ENCODE measurements at regions not wholly inside any gene's neighbourhood (a gene's known extent, or its start where the extent isn't known, plus 50 kb on each side); places are given as distances from the start of the nearest gene placed in this dataset.

- Mint-ChIP-seq H3K4me3 (no peak overlapping the region), H3K36me3 (no peaks in the 10 kb centered on the region), H3K4me1 (no peaks in the 10 kb centered on the region), H3K9me3 (peaks cover 4 to 17% (median 6%) of the 10 kb centered on the region in 3 donors), H3K27me3 (no peaks in the 10 kb centered on the region), H3K27ac (no peak overlapping the region)
- Histone ChIP-seq H3K27me3 (replicated peaks in 1 of 2; ENCODE audit: control insufficient read depth in 2 of 2, extremely low read depth in 1 of 2, insufficient read depth in 2 of 2, low read length in 1 of 2) (no peaks in the 10 kb centered on the region), H3K4me3 (ENCODE audit: control insufficient read depth in 1 of 2, extremely low read depth in 1 of 2, low read length in 1 of 2) (no peak overlapping the region), H3K9me3 (no peaks in the 10 kb centered on the region), H3K27ac (ENCODE audit: low read length) (no peak overlapping the region), H3K36me3 (ENCODE audit: control insufficient read depth in 2 of 2, extremely low read depth in 1 of 2, insufficient read depth in 1 of 2, low read length in 1 of 2) (no peaks in the 10 kb centered on the region), H3K4me1 (ENCODE audit: control insufficient read depth in 1 of 2, extremely low read depth in 1 of 2, insufficient read depth in 2 of 2, low read length in 2 of 2) (no peaks in the 10 kb centered on the region)
- WGBS (ENCODE audit: insufficient coverage), result 94% methylated on average over 9 of the region's 14 CpGs
- ATAC-seq (replicated peaks in 1 of 4), result no peak
- POLR2A ChIA-PET, result no interaction called here
- no peak for DNase-seq
- CTCF ChIA-PET, result no interaction called here
These were observed 113.3 kb upstream of the ALKAL2 start for GRCh38 chr2:401019-401679.

- Histone ChIP-seq H3K4me3 (ENCODE audit: control insufficient read depth in 1 of 2, extremely low read depth in 1 of 2, low read length in 1 of 2) (no peak overlapping the region), H3K36me3 (ENCODE audit: control insufficient read depth in 2 of 2, extremely low read depth in 1 of 2, insufficient read depth in 1 of 2, low read length in 1 of 2) (no peaks in the 10 kb centered on the region), H3K4me1 (ENCODE audit: control insufficient read depth in 1 of 2, extremely low read depth in 1 of 2, insufficient read depth in 2 of 2, low read length in 2 of 2) (peaks cover 3 to 22% of the 10 kb centered on the region in 2 experiments), H3K27me3 (replicated peaks in 1 of 2; ENCODE audit: control insufficient read depth in 2 of 2, extremely low read depth in 1 of 2, insufficient read depth in 2 of 2, low read length in 1 of 2) (peaks cover 0 to 4% of the 10 kb centered on the region in 2 experiments), H3K9me3 (no peaks in the 10 kb centered on the region), H3K27ac (ENCODE audit: low read length) (no peak overlapping the region)
- Mint-ChIP-seq H3K27me3 (no peaks in the 10 kb centered on the region), H3K9me3 (peaks cover 0 to under 1% (median 0%) of the 10 kb centered on the region in 3 donors), H3K36me3 (no peaks in the 10 kb centered on the region), H3K4me1 (peaks cover 12 to 19% (median 15%) of the 10 kb centered on the region in 3 donors), H3K27ac (no peak overlapping the region), H3K4me3 (no peak overlapping the region)
- CTCF ChIA-PET, result no interaction called here
- ATAC-seq (replicated peaks in 1 of 4), result no peak
- 98% methylated on average over 7 of the region's 9 CpGs for WGBS (ENCODE audit: insufficient coverage)
- DNase-seq, result no peak
- POLR2A ChIA-PET, result no interaction called here
These were observed 110.0 kb upstream of the ALKAL2 start for GRCh38 chr2:397926-398325.

GRCh38 chr2:397521-397920 is 109.6 kb upstream of the ALKAL2 start:
- ATAC-seq (replicated peaks in 1 of 4), result no peak
- H3K4me1 ChIP-seq (ENCODE audit: control insufficient read depth in 1 of 2, extremely low read depth in 1 of 2, insufficient read depth in 2 of 2, low read length in 2 of 2), result peaks cover 3 to 26% of the 10 kb centered on the region in 2 experiments
- H3K4me1 Mint-ChIP-seq, result peaks cover 12 to 21% (median 17%) of the 10 kb centered on the region in 3 donors

GRCh38 chr2:396903-397302 is 109.0 kb upstream of the ALKAL2 start:
- H3K4me1 ChIP-seq (ENCODE audit: control insufficient read depth in 1 of 2, extremely low read depth in 1 of 2, insufficient read depth in 2 of 2, low read length in 2 of 2), result peaks cover 3 to 32% of the 10 kb centered on the region in 2 experiments
- H3K27ac ChIP-seq (ENCODE audit: low read length), result no peak overlapping the region
- no peak overlapping the region for H3K4me3 ChIP-seq (ENCODE audit: control insufficient read depth in 1 of 2, extremely low read depth in 1 of 2, low read length in 1 of 2)
- ATAC-seq (replicated peaks in 1 of 4) (no peak), DNase-seq (no peak)
- no peaks in the 10 kb centered on the region for H3K36me3 ChIP-seq (ENCODE audit: control insufficient read depth in 2 of 2, extremely low read depth in 1 of 2, insufficient read depth in 1 of 2, low read length in 1 of 2)
- Mint-ChIP-seq H3K27me3 (no peaks in the 10 kb centered on the region), H3K4me1 (peaks cover 12 to 21% (median 17%) of the 10 kb centered on the region in 3 donors), H3K36me3 (no peaks in the 10 kb centered on the region), H3K9me3 (no peaks in the 10 kb centered on the region), H3K4me3 (no peak overlapping the region), H3K27ac (no peak overlapping the region)
- ChIA-PET CTCF (no interaction called here), POLR2A (no interaction called here)
- H3K27me3 ChIP-seq (replicated peaks in 1 of 2; ENCODE audit: control insufficient read depth in 2 of 2, extremely low read depth in 1 of 2, insufficient read depth in 2 of 2, low read length in 1 of 2), result peaks cover 0 to 13% of the 10 kb centered on the region in 2 experiments
- H3K9me3 ChIP-seq, result no peaks in the 10 kb centered on the region
- WGBS (ENCODE audit: insufficient coverage), result 80% methylated on average over 6 of the region's 11 CpGs

More at GRCh38 chr2:397521-397920, 109.6 kb upstream of the ALKAL2 start:
- DNase-seq, result no peak
- H3K36me3 Mint-ChIP-seq, result no peaks in the 10 kb centered on the region
- peaks cover 0 to 8% of the 10 kb centered on the region in 2 experiments for H3K27me3 ChIP-seq (replicated peaks in 1 of 2; ENCODE audit: control insufficient read depth in 2 of 2, extremely low read depth in 1 of 2, insufficient read depth in 2 of 2, low read length in 1 of 2)
- ChIA-PET CTCF (no interaction called here), POLR2A (no interaction called here)
- no peak overlapping the region for H3K27ac Mint-ChIP-seq
- H3K9me3 ChIP-seq, result no peaks in the 10 kb centered on the region
- H3K4me3 ChIP-seq (ENCODE audit: control insufficient read depth in 1 of 2, extremely low read depth in 1 of 2, low read length in 1 of 2), result no peak overlapping the region
- H3K4me3 Mint-ChIP-seq, result no peak overlapping the region
- H3K27ac ChIP-seq (ENCODE audit: low read length), result no peak overlapping the region
- H3K9me3 Mint-ChIP-seq, result no peaks in the 10 kb centered on the region
- H3K36me3 ChIP-seq (ENCODE audit: control insufficient read depth in 2 of 2, extremely low read depth in 1 of 2, insufficient read depth in 1 of 2, low read length in 1 of 2), result no peaks in the 10 kb centered on the region
- WGBS (ENCODE audit: insufficient coverage), result 91% methylated on average over 10 of the region's 14 CpGs
- no peaks in the 10 kb centered on the region for H3K27me3 Mint-ChIP-seq

GRCh38 chr2:395886-396285 is 108.0 kb upstream of the ALKAL2 start:
- Mint-ChIP-seq H3K4me3 (no peak overlapping the region), H3K27ac (no peak overlapping the region), H3K36me3 (no peaks in the 10 kb centered on the region)

DNA sequence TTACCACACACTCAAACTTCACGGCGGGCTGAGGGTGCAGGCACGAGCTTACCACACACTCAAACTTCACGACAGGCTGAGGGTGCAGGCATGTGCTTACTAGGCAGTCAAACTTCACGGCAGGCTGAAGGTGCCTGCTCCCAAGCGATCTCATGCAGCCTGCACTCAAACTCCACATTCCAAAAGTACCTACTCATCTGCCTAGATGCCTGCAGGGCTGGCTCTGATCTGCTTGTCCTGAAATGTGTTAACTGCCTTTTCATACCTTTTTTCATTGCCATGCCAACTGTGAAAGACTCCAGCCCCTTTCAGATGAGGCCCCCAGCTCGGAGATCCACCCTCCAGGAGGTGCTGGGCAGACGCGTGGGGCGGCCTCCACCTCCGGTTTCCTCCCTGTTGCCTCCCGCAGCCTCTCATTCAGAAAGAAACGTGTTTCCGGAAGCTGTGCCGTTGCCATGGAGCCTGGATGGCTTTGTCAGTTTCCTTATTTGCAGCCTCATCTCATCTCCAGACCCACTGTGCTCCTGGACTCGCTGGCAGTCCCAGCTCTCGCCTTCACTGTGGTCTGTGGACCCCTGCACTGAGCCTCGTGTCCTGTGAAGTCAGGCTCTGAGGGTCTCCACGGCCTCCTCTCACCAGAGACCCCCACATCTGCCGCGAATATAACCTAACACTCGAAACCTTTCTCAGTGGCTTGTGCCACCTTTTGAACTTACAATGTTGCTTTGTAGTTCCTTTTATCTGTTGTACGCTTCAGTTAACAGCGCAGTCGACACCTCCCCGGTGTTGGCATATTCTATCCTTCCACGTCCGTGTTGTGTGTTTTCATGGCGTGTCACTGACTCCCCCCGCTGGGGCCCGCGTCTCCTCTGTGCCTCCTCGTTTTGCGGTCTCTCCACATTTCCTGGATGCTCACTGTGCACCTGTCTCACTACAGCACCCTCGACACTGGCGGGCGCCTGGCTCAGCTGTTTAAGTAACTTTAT is 106.1 kb upstream of the ALKAL2 start:
- peak overlapping the region; percentile 64 for H3K27ac ChIP-seq (ENCODE audit: low read length)
- H3K27me3 Mint-ChIP-seq, result no peaks in the 10 kb centered on the region
- ATAC-seq (replicated peaks in 1 of 4) (peak; percentile 88 to 90 (median 89)), DNase-seq (peak; percentile 35 to 79 (median 67))
- ChIA-PET POLR2A (interaction anchor here in 1 of 2 donors (0.6 kb wide), 1 partner anchor 57 kb away, joined by 5 read pairs; no protein-coding TSS in a partner anchor), CTCF (interaction anchor here in 1 of 2 donors (0.7 kb wide), 3 partner anchors 36 to 218 kb away, joined by 3 read pairs; no protein-coding TSS in a partner anchor)
- H3K36me3 Mint-ChIP-seq, result no peaks in the 10 kb centered on the region
- peak overlapping the region; percentile 77 to 84 (median 79) for H3K4me3 Mint-ChIP-seq
- H3K4me1 Mint-ChIP-seq, result peaks cover 12 to 23% (median 17%) of the 10 kb centered on the region in 3 donors
- no peaks in the 10 kb centered on the region for H3K9me3 ChIP-seq
- no peaks in the 10 kb centered on the region for H3K36me3 ChIP-seq (ENCODE audit: control insufficient read depth in 2 of 2, extremely low read depth in 1 of 2, insufficient read depth in 1 of 2, low read length in 1 of 2)
- peak overlapping the region; percentile 78 to 89 for H3K27ac Mint-ChIP-seq
- no peaks in the 10 kb centered on the region for H3K9me3 Mint-ChIP-seq
- peaks cover 0 to 13% of the 10 kb centered on the region in 2 experiments for H3K27me3 ChIP-seq (replicated peaks in 1 of 2; ENCODE audit: control insufficient read depth in 2 of 2, extremely low read depth in 1 of 2, insufficient read depth in 2 of 2, low read length in 1 of 2)
- peak overlapping the region; percentile 51 to 64 for H3K4me3 ChIP-seq (ENCODE audit: control insufficient read depth in 1 of 2, extremely low read depth in 1 of 2, low read length in 1 of 2)
- H3K4me1 ChIP-seq (ENCODE audit: control insufficient read depth in 1 of 2, extremely low read depth in 1 of 2, insufficient read depth in 2 of 2, low read length in 2 of 2), result peaks cover 3 to 32% of the 10 kb centered on the region in 2 experiments
- 36% methylated on average over 27 of the region's 37 CpGs for WGBS (ENCODE audit: insufficient coverage)

More at GRCh38 chr2:395886-396285, 108.0 kb upstream of the ALKAL2 start:
- Histone ChIP-seq H3K9me3 (no peaks in the 10 kb centered on the region), H3K4me1 (ENCODE audit: control insufficient read depth in 1 of 2, extremely low read depth in 1 of 2, insufficient read depth in 2 of 2, low read length in 2 of 2) (peaks cover 3 to 32% of the 10 kb centered on the region in 2 experiments), H3K36me3 (ENCODE audit: control insufficient read depth in 2 of 2, extremely low read depth in 1 of 2, insufficient read depth in 1 of 2, low read length in 1 of 2) (no peaks in the 10 kb centered on the region), H3K4me3 (ENCODE audit: control insufficient read depth in 1 of 2, extremely low read depth in 1 of 2, low read length in 1 of 2) (no peak overlapping the region), H3K27ac (ENCODE audit: low read length) (no peak overlapping the region), H3K27me3 (replicated peaks in 1 of 2; ENCODE audit: control insufficient read depth in 2 of 2, extremely low read depth in 1 of 2, insufficient read depth in 2 of 2, low read length in 1 of 2) (peaks cover 0 to 13% of the 10 kb centered on the region in 2 experiments)
- Mint-ChIP-seq H3K4me1 (peaks cover 12 to 23% (median 17%) of the 10 kb centered on the region in 3 donors), H3K27me3 (no peaks in the 10 kb centered on the region), H3K9me3 (no peaks in the 10 kb centered on the region)
- CTCF ChIA-PET, result no interaction called here
- no peak for ATAC-seq (replicated peaks in 1 of 4)
- DNase-seq, result no peak
- 89% methylated on average over 8 of the region's 12 CpGs for WGBS (ENCODE audit: insufficient coverage)
- POLR2A ChIA-PET, result no interaction called here

Measured in T-cell (primary cell).